NCI-H460 (cell line): ENCODE measurements at regions not wholly inside any gene's neighbourhood (a gene's known extent, or its start where the extent isn't known, plus 50 kb on each side); places are given as distances from the start of the nearest gene placed in this dataset.
"Not testable (repeated sequence)": the region's sequence is repeated elsewhere in the genome, so short reads cannot be mapped to it uniquely, and the experiment has no call there.

ENCODE experiments used
- DNase-seq: peaks from one replicate; pipeline ENCODE4 v3.0.0-alpha.2; 2016; ENCODE audit warnings: low read depth; ENCODE audit errors: extremely low read depth

DNA sequence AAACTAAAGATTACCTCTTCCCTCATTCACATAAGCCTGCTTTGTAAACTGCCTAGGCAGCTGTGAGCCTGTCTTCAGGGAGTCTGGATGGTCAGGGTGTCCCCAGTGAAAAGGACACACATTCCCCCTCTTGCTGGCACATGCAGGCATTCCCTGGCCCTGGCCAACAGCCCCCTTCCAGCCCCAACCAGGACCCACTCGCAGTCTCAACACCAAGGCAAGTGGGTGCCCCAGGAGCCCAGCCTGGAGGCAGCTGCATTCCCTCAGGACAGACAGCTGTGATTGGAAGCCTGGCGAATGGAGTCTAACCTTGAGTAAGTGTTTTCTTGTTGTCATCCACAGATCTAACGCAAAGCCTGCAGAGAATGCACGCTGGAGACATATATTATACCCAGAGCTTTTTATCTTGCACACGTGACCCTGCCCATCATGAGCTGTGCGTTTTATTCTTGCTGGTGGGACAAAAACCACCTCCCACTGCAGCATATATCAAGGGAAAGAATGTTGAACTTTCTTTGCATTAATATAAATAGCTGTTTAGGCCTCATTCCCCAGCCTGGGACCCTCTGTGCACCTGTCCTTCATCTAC is 95.0 kb upstream of the LHX1 start:
- no peak for DNase-seq

DNA sequence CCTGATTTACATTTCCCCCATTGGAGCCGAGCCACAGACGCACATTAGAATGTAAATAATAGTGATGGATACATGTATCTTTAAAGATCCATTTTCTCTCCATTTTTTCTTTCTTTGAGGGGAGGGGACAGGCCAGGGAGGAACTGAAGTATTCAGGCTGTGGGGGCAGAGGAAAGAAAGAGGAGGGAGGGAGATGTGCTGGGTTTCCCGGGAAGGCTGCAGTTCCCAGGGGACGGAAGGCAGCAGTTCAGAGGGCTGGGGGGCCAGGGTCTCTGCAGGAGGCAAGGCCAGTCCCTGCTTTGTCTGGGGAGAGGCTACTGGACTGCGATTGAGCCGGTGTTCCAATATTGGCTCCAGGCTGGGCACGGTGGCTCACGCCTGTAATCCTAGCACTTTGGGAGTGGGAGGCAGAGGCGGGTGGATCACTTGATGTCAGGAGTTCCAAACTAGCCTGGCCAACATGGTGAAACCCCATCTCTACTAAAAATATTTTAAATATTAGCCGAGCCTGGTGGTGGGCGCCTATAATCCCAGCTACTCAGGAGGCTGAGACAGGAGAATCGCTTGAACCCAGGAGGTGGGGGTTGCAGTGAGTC is 94.2 kb upstream of the LHX1 start:
- no peak for DNase-seq

DNA sequence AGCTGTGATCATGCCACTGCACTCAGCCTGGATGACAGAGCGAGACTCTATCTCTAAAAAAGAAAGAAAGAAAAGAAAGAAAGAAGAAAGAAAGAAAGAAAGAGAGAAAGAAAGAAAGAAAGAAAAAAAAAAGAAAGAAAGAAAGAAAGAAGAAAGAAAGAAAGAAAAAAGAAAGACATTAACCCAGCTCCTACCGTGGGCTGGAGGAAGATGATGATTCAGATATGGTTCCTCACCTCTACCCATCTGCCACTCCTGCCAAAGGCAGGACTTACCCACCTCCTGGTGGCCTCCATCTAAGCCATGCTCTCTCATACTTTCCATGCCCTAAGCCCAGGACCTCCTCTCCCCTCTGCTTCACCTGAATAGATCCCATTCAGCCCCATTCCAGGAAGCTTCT is 93.3 kb upstream of the LHX1 start:
- no peak for DNase-seq

DNA sequence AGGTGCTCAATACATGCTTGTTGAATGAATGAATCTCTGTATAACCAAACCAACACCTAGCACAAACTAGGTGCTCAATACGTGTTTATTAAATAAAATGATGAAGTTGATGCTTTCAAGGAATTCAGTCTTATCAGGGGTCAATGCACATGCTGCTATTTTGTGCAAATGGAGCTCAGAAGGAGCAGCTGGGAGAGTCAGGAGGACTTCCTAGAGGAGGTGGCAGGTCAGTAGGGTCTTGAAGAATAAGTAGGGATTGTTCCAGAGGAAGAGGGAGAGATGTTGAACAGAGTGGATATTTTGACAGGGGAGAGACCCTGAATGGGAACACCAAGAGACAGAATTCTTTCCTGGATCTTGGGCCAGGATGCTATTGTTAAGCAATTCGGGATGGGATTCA is 92.7 kb upstream of the LHX1 start:
- DNase-seq = no peak

DNA sequence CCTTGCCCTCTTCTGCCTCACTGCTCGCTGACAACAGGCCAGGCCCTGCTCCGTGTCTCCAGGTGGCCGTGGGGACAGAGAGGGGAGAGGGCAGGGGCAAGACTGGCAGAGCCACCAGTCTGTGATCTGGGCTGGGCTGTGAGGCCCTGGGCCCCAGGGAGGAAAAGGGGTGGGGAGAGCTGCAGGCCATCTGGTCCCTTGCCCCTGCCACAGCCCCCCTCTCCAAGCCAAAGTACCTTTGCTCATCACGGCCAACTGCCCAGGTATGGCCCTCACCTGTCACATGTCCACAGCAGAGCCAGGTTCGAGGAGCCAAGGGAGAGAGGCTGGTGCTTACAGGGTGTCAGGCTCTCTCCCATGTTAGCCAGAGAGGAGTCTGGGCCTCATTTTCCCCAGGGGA is 91.4 kb upstream of the LHX1 start:
- no peak for DNase-seq

DNA sequence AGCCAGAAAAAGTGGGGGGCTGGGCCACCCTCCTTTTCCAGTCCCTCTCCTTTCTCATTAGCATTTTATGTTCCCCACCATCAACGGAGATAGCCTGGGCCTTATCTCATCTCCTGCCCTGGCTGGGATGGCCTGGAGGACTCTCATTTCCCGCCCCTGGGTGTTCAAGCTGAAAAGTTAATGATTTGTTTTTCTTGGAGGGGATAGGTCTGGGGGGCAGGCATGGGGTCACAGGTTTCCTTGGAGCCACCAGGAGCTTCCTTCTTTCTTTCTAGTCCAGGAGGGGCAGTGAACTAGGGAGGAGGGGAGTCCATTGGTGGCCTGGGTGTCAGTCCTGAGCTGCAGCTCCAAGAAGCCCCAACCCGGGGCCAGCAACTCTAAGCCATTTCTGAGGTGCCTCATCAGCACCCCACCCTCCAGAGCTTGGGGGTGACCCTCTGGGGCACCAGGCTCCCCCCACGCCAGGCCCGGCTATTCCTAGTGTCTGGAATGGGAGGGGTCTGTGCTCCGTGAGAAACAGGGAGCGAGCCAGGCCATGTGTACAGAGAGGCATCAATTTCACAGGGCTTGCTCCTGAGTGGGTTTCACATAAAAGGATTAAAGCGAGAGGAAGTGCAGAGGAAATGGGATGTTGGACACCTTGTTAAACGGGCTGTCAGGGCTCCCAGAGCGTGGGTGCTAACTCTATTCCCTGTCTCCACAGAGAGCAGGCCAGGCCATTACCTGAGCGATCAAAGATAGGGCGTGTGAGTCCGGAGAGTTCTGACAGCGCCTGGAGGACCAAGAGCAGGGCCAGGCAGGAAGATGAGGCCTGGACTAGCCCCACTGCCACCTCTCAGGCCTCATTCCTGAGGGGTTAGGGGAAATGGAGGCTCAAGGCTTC is 90.6 kb upstream of the LHX1 start:
- no peak for DNase-seq

DNA sequence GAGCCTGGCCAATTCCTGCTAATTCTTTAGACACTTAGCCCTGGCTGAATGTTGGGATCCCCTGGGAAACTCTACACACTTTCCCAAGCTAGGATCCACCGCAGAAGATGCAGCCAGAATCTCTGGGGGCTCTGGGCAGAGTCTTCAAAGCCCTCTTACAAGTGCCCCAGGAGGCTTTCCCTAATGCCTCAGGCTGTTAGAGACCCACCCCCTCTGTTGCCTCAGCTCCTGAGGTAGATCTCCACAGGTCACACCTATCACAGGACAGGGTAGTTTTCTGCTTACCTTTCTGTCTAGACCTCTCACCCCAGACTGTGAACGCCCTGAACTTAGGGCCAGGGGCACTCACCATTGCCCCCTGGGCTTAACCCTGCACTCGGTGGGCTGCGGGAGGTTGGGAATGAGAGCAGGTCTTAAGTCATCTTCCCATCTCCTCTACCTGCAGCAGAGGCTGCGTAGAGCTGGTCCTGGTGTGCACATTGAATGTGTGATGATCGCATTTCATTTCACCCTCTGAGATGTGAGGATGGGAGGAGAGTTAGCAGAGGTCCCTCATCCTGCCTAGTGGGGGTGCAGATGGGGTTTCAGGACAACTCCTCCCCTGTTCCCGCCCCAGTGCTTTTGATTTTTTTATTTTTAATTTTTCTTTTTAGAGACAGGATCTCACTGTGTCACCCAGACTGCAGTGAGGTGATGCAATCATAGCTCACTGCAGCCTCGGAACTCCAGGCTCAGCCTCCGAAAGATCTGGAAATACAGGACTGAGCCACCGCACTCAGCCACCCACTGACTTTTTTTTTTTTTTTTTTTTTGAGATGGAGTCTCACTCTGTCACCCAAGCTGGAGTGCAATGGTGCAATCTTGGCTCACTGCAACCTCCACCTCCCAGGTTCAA is 89.0 kb upstream of the LHX1 start:
- no peak for DNase-seq

DNA sequence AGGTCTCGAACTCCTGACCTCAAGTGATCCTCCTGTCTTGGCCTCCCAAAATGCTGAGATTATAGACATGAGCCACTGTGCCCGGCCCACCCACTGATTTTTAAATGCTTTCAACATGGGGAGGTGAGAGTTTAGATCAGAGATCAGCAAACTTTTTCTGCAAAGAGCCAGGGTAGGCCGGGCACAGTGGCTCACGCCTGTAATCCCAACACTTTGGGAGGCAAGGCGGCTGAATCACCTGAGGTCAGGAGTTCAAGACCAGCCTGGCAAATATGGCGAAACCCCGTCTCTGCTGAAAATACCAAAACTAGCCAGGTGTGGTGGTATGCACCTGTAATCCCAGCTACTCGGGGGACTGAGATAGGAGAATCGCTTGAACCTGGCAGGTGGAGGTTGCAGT is 88.3 kb upstream of the LHX1 start:
- not testable (repeated sequence) for DNase-seq

DNA sequence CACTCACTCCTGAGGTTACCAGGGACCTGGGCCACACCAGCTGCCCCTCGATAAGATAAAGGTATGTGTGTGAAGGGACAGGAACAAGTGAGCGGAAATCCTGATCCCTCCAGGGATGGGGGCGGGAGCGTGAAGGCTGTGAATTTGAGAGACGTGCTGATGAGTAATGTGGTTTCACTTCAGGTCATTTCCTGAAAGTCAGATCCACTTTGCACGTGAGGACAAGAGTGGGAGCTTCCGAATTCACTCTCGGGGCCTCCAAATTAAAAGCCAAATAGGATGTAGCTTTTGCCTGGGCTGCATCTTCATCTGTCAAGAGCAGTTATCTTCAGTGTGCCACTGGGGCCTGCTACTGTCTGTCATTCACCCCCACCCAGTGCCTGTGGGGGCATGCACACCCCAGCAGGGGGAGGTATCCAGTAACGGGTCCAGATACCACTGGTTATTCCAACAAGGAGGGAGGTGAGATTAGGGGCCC is 87.4 kb upstream of the LHX1 start:
- DNase-seq = no peak

DNA sequence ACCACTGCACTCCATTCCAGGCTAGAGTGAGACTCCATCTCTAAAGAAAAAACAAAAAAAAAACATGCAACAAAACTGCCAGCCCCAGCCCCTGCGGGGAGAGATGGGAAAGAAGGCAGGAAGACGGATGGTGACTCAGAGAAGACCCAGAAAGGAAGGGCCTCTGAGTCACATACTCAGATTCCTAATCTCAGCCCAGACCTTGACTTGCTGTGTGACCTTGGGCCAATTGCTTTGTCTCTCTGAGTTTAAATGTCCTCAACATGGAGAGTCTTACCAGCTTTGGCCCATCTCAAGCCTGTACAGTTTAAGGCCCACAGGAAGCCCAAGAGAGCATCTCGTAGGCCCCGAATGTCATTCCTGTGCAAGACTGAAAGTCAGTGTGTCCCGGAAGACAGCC is 86.5 kb upstream of the LHX1 start:
- DNase-seq = no peak

DNA sequence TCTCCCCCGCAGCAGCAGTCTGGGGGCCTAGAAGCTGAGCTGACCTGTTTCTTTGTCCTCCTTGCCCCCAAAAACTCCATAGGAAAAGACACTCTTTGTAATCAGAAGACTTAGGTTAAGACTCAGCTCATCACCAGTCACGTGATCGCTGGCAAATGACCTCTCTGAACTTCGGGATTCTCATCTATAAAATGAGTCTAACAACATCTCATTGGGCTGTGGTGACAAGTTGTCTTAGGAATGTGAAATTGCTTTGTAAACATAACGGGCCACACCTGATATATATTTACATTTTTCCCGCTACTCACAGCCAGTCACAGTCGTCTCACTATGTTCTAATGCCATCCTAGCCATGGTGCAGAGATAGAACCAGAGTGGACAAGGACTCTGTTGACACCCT is 86.0 kb upstream of the LHX1 start:
- DNase-seq = no peak

DNA sequence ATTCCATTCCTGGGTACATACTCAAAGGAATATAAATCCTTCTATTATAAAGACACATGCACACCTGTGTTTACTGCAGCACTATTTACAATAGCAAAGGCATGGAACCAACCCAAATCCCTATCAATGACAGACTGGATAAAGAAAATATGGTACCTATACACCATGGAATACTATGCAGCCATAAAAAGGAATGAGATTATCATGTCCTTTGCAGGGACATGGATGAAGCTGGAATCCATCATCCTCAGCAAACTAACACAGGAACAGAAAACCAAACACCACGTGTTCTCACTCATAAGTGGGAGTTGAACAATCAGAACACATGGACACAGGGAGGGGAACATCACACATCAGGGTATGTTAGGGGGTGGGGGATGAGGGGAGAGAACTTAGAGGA is 84.8 kb upstream of the LHX1 start:
- not testable (repeated sequence) for DNase-seq

DNA sequence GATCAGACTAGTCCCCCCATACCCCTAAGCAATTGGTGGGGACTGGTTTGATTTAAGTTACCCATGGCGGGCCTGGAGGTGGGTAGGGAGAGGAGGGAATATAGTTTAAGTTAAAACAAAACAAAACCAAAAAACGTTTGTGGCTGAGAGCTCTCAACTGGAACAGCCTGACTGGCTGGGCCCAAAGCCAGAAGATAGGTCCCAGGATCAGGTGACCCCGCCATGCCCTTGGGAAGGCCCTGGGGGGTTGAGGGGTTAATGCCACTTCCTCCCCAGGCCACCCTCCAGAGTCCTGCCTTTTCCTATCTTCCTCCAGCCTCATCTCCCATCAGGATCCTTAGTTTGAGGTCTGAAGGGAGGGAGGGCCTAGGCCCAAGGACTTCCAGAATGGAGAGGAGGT is 82.3 kb upstream of the LHX1 start:
- DNase-seq = no peak

DNA sequence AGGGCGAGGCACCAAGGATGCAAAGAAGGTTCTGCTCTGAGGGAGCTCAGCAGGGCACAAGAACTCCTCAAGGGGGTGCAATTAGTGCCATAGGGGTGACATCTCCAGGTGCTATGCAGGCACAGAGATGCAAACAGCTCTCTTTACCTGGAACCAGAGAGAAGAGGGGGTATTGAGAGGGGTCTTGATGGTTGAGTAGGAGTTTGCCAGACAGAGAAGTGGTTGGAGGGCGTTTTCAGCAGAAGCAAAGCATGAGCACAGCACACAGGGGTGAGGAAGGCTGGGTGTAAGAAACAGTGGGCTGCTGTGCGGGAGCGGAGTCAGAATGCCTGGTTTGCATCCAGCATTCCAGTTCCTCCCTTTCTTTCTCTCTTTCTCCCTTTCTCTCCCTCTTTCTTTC is 81.8 kb upstream of the LHX1 start:
- DNase-seq = no peak

DNA sequence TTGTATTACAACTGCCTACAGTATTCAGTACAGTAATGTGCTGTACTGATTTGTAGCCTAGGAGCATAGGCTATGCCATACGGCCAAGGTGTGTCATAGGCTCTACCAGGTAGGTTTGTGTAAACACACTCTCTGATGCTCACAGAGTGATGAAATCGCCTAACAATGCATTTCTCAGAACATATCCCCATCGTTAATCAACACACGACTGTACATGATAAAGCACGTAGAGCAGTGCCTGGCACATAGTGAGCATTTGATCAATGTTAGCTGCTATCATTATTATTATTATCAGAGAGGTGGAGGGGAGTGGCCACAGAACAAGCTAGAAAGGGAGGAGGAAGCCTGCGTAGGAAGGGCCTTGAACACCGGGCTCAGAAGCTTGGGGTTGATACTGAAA is 81.1 kb upstream of the LHX1 start:
- no peak for DNase-seq

DNA sequence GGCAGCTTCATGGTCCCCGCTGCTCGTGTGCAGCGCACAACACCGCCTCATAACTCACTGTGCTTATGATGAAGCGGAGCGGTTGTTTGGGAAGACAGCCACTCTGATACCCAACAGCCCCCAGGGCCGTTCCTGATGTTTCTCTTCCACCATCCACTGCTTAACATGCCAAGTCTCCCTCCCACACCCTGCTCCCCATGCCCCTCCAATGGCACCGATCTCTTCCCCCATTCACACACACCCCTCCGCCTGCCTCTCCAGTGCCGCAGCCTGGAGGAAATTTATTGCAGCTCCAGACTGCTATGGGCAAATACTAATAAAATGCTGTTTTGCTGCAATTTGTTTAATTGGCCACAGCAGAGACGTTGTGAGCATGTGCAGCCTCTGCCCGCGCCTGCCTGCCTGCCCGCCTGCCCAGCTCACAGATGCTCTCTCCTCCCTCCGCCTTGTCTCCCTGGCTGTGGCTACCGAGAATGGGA is 80.3 kb upstream of the LHX1 start:
- DNase-seq = no peak

DNA sequence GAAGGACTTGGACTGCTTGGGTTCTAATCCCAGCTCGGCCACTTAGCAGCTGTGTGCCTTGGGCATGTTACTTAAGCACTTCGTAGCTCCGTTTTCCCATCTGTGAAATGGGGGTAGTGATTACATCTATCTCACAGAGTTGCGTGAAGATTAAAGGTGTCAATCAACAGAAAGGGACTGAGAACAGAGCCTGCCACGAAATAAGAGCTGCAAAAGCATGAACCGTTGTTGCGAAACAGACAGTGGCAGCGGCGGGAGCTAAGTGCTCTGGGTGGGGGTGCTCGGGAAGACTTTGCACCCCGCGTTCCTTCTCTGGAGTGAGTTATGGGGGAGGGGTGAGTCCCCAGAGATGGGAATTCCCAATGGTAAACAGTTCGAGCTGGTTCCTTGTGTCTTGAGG is 79.6 kb upstream of the LHX1 start:
- no peak for DNase-seq

DNA sequence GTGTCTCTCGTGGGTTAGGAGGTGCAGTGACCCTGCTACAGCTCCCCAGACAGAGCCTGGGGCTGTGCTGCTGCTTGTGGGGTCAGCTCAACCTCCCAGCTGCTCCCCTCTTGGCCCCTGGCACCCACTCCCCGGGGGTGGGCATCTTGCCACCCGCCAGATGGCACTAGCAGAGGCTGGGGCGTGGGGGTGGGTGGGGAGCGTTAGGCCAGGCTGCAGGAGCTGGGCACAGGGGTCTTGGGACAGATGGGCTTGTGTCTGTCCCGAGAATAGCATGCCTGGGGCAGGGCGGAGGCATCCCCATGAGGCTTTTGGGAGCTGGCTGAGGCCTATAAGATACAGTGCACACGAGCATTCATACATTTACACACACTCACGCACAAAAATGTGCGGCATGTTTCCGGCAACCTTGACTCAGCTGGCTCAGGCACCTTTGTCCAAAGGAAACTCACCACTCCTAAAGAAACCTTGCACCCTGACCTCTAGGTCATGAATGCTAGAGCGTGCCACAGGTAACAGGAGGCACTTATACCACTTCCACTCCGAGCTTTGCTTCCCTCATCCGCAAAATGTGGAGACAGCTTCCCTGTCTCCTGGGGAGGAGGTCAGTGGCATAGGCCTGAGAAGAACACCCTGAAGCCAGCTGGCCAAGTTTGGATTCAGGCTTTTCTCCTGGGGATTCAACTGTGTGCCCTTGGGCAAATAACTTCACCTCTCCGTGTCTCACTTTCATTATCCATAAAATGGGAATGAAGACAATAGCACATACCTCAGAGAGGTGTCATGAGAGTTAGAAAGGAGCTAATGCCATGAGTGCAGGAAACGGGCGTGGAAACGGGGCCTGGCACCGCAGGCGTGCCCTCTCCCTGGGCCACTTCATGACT is 78.9 kb upstream of the LHX1 start:
- DNase-seq = no peak

DNA sequence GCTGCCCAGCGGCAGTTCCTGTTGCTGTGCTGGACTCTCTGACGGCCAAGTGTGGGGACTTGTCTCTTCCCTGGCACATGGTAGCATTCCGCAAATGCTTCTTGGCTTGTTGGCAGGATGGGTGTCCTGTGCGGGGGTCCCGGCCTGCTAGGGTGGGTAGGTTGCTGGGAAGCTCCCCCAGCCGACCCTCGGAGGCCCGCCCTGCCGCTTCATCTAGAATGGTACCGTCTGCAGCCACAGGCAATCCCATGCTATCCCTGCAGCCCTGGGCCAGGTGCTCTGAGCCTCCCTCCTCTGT is 78.3 kb upstream of the LHX1 start:
- DNase-seq = no peak

DNA sequence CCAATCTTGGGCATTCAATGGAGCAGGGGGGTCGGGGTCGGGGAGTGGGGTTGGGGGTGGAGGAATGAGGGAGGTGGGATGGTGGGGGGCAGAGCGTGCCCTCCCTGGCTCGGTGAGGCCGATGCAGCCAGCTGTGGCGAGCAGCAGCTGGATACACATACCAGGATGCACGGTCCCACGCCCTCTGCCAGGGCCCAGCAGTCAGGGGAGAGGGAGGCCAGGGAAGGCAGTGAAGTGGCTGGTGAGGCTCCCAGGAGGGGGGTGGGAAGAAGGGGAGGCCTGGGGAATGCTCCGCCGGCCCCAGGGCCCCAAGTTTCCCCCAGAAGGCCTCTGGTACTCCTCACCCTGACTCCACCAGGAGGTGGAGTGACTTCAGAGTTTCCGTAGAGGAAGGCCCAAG is 77.6 kb upstream of the LHX1 start:
- DNase-seq = no peak
